GM12873 (cell line): ENCODE measurements at regions not wholly inside any gene's neighbourhood (a gene's known extent, or its start where the extent isn't known, plus 50 kb on each side); places are given as distances from the start of the nearest gene placed in this dataset.

Experiments used
- CTCF ChIP-seq: IDR thresholded peaks from 2 replicates; pipeline ENCODE4 v1.5.1; 2012; ENCODE audit warnings: low read depth, mild to moderate bottlenecking, moderate library complexity, low read length, control low read depth; ENCODE audit not compliant: insufficient read depth; ENCODE audit errors: missing control alignments

- TF ChIP-seq CTCF = no peak
Measured at GRCh38 chr4:143095447-143095846, 89.3 kb upstream of the USP38 start.

- TF ChIP-seq CTCF = no peak
Measured at GRCh38 chr4:143097751-143098150, 87.0 kb upstream of the USP38 start.

GRCh38 chr4:143099693-143100092, 85.0 kb upstream of the USP38 start:
- no peak for TF ChIP-seq CTCF

- no peak for TF ChIP-seq CTCF
Measured at GRCh38 chr4:143109376-143109775, 75.3 kb upstream of the USP38 start.

GRCh38 chr4:143118663-143119062, 66.1 kb upstream of the USP38 start:
- no peak for TF ChIP-seq CTCF

GRCh38 chr4:143127621-143128020, 57.1 kb upstream of the USP38 start:
- TF ChIP-seq CTCF = no peak

- no peak for TF ChIP-seq CTCF
Measured at GRCh38 chr4:143133977-143134376, 50.7 kb upstream of the USP38 start.
